GM21619 (cell line): ENCODE measurements at regions not wholly inside any gene's neighbourhood (a gene's known extent, or its start where the extent isn't known, plus 50 kb on each side); places are given as distances from the start of the nearest gene placed in this dataset.
A peak's percentile ranks its signal among the peaks of the same experiment; 100 is the strongest.
"Not testable (repeated sequence)": the region's sequence is repeated elsewhere in the genome, so short reads cannot be mapped to it uniquely, and the experiment has no call there.

Experiments used
- ATAC-seq: cut with Tn5 transposase; IDR thresholded peaks from one replicate; pipeline ENCODE4 v1.9.1; 2021; ENCODE audit not compliant: unreplicated experiment

- ATAC-seq, result peak; percentile 25
Observed at GRCh38 chr1:161454865-161455707, 50.2 kb upstream of the FCGR2A start.

GRCh38 chr1:161453950-161454864, 51.0 kb upstream of the FCGR2A start:
- ATAC-seq, result peak; percentile 65

GRCh38 chr1:161451698-161452348, 53.4 kb upstream of the FCGR2A start:
- ATAC-seq, result not testable (repeated sequence)

GRCh38 chr1:161447760-161448332, 57.4 kb upstream of the FCGR2A start:
- ATAC-seq, result peak; percentile 23

- ATAC-seq, result peak; percentile 58
Observed at GRCh38 chr1:161447040-161447759, 58.1 kb upstream of the FCGR2A start.

- ATAC-seq, result not testable (repeated sequence)
Observed at GRCh38 chr1:161444725-161445124, 60.5 kb upstream of the FCGR2A start.

GRCh38 chr1:161444255-161444654, 61.0 kb upstream of the FCGR2A start:
- ATAC-seq, result not testable (repeated sequence)

- no peak for ATAC-seq
Observed at GRCh38 chr1:161440312-161440894, 64.9 kb upstream of the FCGR2A start.

GRCh38 chr1:161439280-161440232, 65.7 kb upstream of the FCGR2A start:
- no peak for ATAC-seq

GRCh38 chr1:161433191-161433590, 65.5 kb upstream of the CFAP126 start:
- not testable (repeated sequence) for ATAC-seq

GRCh38 chr1:161432091-161432490, 64.4 kb upstream of the CFAP126 start:
- no peak for ATAC-seq

- ATAC-seq, result no peak
Observed at GRCh38 chr1:161427733-161428516, 60.2 kb upstream of the CFAP126 start.

- ATAC-seq, result not testable (repeated sequence)
Observed at GRCh38 chr1:161422914-161423313, 55.2 kb upstream of the CFAP126 start.

- ATAC-seq, result no peak
Observed at GRCh38 chr1:161421456-161421855, 53.8 kb upstream of the CFAP126 start.

GRCh38 chr1:161420763-161421455, 53.2 kb upstream of the CFAP126 start:
- no peak for ATAC-seq

- not testable (repeated sequence) for ATAC-seq
Observed at GRCh38 chr1:161417536-161417935, 49.9 kb upstream of the CFAP126 start.
